LNCaP clone FGC (cell line): ENCODE measurements at regions not wholly inside any gene's neighbourhood (a gene's known extent, or its start where the extent isn't known, plus 50 kb on each side); places are given as distances from the start of the nearest gene placed in this dataset.

Source experiments
- DNase-seq: peaks from one replicate; pipeline ENCODE4 v3.0.0-alpha.2; 2011; ENCODE audit warnings: low read depth
- H3K4me3 ChIP-seq: 2 replicates; pipeline ENCODE4 v1.5.1; 2011; ENCODE audit warnings: mild to moderate bottlenecking, low read depth, low read length, control low read depth
- CTCF ChIP-seq: IDR thresholded peaks from 2 replicates; pipeline ENCODE4 v1.5.1; 2012; ENCODE audit warnings: mild to moderate bottlenecking; ENCODE audit not compliant: control insufficient read depth, insufficient read depth; ENCODE audit errors: extremely low read depth

- H3K4me3 ChIP-seq = no peak overlapping the region
- no peak for DNase-seq
- no peak for TF ChIP-seq CTCF
Observed at GRCh38 chr21:24994717-24995116, 612.6 kb downstream of the MRPL39 start.

- TF ChIP-seq CTCF = no peak
- no peak for DNase-seq
- H3K4me3 ChIP-seq = no peak overlapping the region
Observed at GRCh38 chr21:24989516-24989915, 617.8 kb downstream of the MRPL39 start.

GRCh38 chr21:24988941-24989340, 618.3 kb downstream of the MRPL39 start:
- TF ChIP-seq CTCF = no peak
- H3K4me3 ChIP-seq = no peak overlapping the region
- DNase-seq = no peak

GRCh38 chr21:24976238-24976637, 631.0 kb downstream of the MRPL39 start:
- no peak for DNase-seq
- H3K4me3 ChIP-seq = no peak overlapping the region
- no peak for TF ChIP-seq CTCF

- no peak overlapping the region for H3K4me3 ChIP-seq
- TF ChIP-seq CTCF = no peak
- DNase-seq = no peak
Observed at GRCh38 chr21:24969068-24969467, 638.2 kb downstream of the MRPL39 start.

GRCh38 chr21:24955275-24955961, 651.9 kb downstream of the MRPL39 start:
- H3K4me3 ChIP-seq = no peak overlapping the region
- DNase-seq = no peak

More at GRCh38 chr21:24955275-24955961, 651.9 kb downstream of the MRPL39 start:
- no peak for TF ChIP-seq CTCF
